Effector memory CD8-positive, alpha-beta T cell (primary cell): ENCODE measurements at regions not wholly inside any gene's neighbourhood (a gene's known extent, or its start where the extent isn't known, plus 50 kb on each side); places are given as distances from the start of the nearest gene placed in this dataset.
"Not testable (repeated sequence)": the region's sequence is repeated elsewhere in the genome, so short reads cannot be mapped to it uniquely, and the experiment has no call there.

Experiments
- ATAC-seq: fragments of 150-1000 bp; cut with Tn5 transposase; replicated peaks from 2 replicates; pipeline ENCODE4 v1.10.0; 2021; ENCODE audit warnings: mild to moderate bottlenecking, moderate library complexity
- DNase-seq, 3 experiments: peaks; one replicate each; pipeline ENCODE4 v3.0.0; 2021
- H3K27ac Mint-ChIP-seq, 2 donors: one replicate each; pipeline ENCODE4 v1.8.0; 2022; ENCODE audit warnings: mild to moderate bottlenecking in 2 of 2, mixed read lengths in 2 of 2, moderate library complexity in 2 of 2
- H3K27me3 Mint-ChIP-seq, 2 donors: one replicate each; pipeline ENCODE4 v1.8.0; 2022; ENCODE audit warnings: mixed read lengths in 2 of 2
- H3K36me3 Mint-ChIP-seq: one replicate; pipeline ENCODE4 v1.8.0; 2022; ENCODE audit warnings: mild to moderate bottlenecking, moderate library complexity, mixed read lengths; ENCODE audit not compliant: insufficient read depth
- H3K4me1 Mint-ChIP-seq, 2 donors: one replicate each; pipeline ENCODE4 v1.8.0; 2022; ENCODE audit warnings: low read depth in 2 of 2, mixed read lengths in 2 of 2
- H3K4me3 Mint-ChIP-seq, 2 donors: one replicate each; pipeline ENCODE4 v1.8.0; 2022; ENCODE audit warnings: mild to moderate bottlenecking in 2 of 2, mixed read lengths in 2 of 2, moderate library complexity in 2 of 2
- H3K9me3 Mint-ChIP-seq, 2 donors: one replicate each; pipeline ENCODE4 v1.8.0; 2022; ENCODE audit warnings: mixed read lengths in 2 of 2

- Mint-ChIP-seq H3K4me1 (peaks cover 0 to 11% of the 10 kb centered on the region in 2 donors), H3K4me3 (no peak overlapping the region), H3K27ac (no peak overlapping the region), H3K9me3 (no peaks in the 10 kb centered on the region), H3K36me3 (peaks cover 3% of the 10 kb centered on the region), H3K27me3 (no peaks in the 10 kb centered on the region)
- DNase-seq, result no peak
- ATAC-seq, result no peak
These were observed 213.5 kb downstream of the CDH26 start for GRCh38 chr20:60171738-60172137.

- DNase-seq (no peak), ATAC-seq (no peak)
- Mint-ChIP-seq H3K27me3 (no peaks in the 10 kb centered on the region), H3K4me1 (peaks cover 0 to 8% of the 10 kb centered on the region in 2 donors), H3K9me3 (no peaks in the 10 kb centered on the region), H3K4me3 (no peak overlapping the region), H3K36me3 (peaks cover 3% of the 10 kb centered on the region), H3K27ac (no peak overlapping the region)
These were observed 214.2 kb downstream of the CDH26 start for GRCh38 chr20:60172346-60172984.

- ATAC-seq (no peak), DNase-seq (no peak)
- Mint-ChIP-seq H3K4me1 (no peaks in the 10 kb centered on the region), H3K4me3 (no peak overlapping the region), H3K36me3 (no peaks in the 10 kb centered on the region), H3K27me3 (no peaks in the 10 kb centered on the region), H3K27ac (no peak overlapping the region), H3K9me3 (no peaks in the 10 kb centered on the region)
These were observed 218.9 kb downstream of the CDH26 start for GRCh38 chr20:60177080-60177479.

DNA sequence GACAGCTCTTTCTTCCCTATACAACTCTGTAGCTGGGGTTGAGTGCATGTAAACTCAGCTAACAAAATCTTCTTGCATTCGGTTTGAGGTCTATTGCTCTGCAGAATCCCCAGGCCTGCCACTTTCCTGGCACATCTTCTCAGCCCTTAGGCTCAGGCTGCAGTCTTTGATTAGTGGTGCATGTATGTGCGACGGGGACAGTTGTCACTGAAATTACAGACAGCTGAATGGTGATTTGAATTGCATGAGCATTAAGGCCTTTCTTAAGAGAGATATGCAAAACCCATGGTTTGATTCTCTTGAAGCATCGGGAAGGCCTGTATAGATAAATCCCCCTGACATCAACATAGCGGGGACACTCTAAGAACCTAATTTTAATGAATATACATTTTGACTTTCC is 222.8 kb downstream of the CDH26 start:
- no peaks in the 10 kb centered on the region for H3K9me3 Mint-ChIP-seq
- ATAC-seq, result no peak
- no peak overlapping the region for H3K27ac Mint-ChIP-seq
- H3K4me1 Mint-ChIP-seq, result no peaks in the 10 kb centered on the region
- no peak overlapping the region for H3K4me3 Mint-ChIP-seq
- H3K36me3 Mint-ChIP-seq, result no peaks in the 10 kb centered on the region
- no peak for DNase-seq
- no peaks in the 10 kb centered on the region for H3K27me3 Mint-ChIP-seq

GRCh38 chr20:60186412-60186811 is 228.2 kb downstream of the CDH26 start:
- no peak for ATAC-seq
- Mint-ChIP-seq H3K27ac (no peak overlapping the region), H3K36me3 (no peaks in the 10 kb centered on the region), H3K9me3 (no peaks in the 10 kb centered on the region), H3K4me1 (no peaks in the 10 kb centered on the region), H3K4me3 (no peak overlapping the region), H3K27me3 (no peaks in the 10 kb centered on the region)
- DNase-seq, result no peak

DNA sequence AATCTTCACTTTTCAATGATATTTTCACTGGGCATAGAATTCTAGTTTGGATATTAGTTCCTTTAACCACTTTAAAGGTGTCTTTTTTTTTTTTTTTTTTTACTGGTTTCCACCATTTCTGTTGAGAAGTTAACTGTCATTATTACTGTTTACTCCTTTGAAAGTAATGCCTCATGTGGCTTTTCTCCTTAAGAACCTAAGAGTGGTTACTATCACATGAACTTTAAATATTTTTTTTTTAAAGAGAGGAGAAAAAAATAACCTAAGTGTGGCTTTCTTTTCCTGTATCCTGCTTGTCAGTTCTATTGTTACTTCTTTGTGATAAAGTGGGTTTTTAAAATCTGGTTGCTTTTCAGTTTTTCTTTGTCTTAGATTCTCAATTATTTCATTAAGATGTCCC is 229.5 kb downstream of the CDH26 start:
- Mint-ChIP-seq H3K36me3 (no peaks in the 10 kb centered on the region), H3K9me3 (no peaks in the 10 kb centered on the region), H3K27me3 (no peaks in the 10 kb centered on the region), H3K4me3 (no peak overlapping the region), H3K4me1 (no peaks in the 10 kb centered on the region), H3K27ac (no peak overlapping the region)
- no peak for DNase-seq
- no peak for ATAC-seq

- ATAC-seq (no peak), DNase-seq (no peak)
- Mint-ChIP-seq H3K36me3 (no peaks in the 10 kb centered on the region), H3K9me3 (peaks cover 0 to 2% of the 10 kb centered on the region in 2 donors), H3K27ac (no peak overlapping the region), H3K4me3 (no peak overlapping the region), H3K4me1 (no peaks in the 10 kb centered on the region), H3K27me3 (no peaks in the 10 kb centered on the region)
These were observed 232.8 kb downstream of the CDH26 start for GRCh38 chr20:60191014-60191413.

- no peaks in the 10 kb centered on the region for H3K36me3 Mint-ChIP-seq
- no peak for DNase-seq
- peaks cover 0 to 2% of the 10 kb centered on the region in 2 donors for H3K9me3 Mint-ChIP-seq
- H3K27me3 Mint-ChIP-seq, result no peaks in the 10 kb centered on the region
- ATAC-seq, result no peak
- no peak overlapping the region for H3K27ac Mint-ChIP-seq
- H3K4me3 Mint-ChIP-seq, result no peak overlapping the region
- no peaks in the 10 kb centered on the region for H3K4me1 Mint-ChIP-seq
These were observed 234.1 kb downstream of the CDH26 start for GRCh38 chr20:60192326-60192725.

GRCh38 chr20:60199132-60199531 is 240.9 kb downstream of the CDH26 start:
- not testable (repeated sequence) for H3K27ac Mint-ChIP-seq

DNA sequence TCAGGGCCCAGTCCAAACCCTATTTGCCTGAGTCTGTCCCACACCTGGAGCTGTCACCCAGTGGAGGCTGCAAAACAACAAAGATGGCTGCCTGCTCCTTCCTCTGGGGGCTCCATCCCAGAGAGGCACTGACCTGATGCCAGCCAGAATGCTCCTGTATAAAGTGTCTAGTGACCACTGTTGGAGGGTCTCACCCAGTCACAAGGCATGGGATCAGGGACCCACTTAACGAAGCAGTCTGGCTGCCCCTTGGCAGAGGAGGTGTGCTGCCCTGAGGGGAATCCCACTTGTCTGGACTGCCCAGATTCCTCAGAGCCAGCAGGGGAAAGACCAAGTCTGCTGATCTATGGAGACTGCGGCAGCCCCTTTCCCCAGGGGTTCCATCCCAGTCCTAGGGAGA is 241.6 kb downstream of the CDH26 start:
- Mint-ChIP-seq H3K4me1 (no peaks in the 10 kb centered on the region), H3K9me3 (peaks cover 2 to 13% of the 10 kb centered on the region in 2 donors), H3K36me3 (no peaks in the 10 kb centered on the region), H3K27me3 (no peaks in the 10 kb centered on the region), H3K27ac (no peak overlapping the region), H3K4me3 (no peak overlapping the region)
- DNase-seq (no peak), ATAC-seq (no peak)

More at GRCh38 chr20:60199132-60199531, 240.9 kb downstream of the CDH26 start:
- not testable (repeated sequence) for DNase-seq, ATAC-seq, H3K4me1 Mint-ChIP-seq, H3K36me3 Mint-ChIP-seq, H3K4me3 Mint-ChIP-seq, H3K27me3 Mint-ChIP-seq
- H3K9me3 Mint-ChIP-seq, result peaks cover 2 to 13% of the 10 kb centered on the region in 2 donors

DNA sequence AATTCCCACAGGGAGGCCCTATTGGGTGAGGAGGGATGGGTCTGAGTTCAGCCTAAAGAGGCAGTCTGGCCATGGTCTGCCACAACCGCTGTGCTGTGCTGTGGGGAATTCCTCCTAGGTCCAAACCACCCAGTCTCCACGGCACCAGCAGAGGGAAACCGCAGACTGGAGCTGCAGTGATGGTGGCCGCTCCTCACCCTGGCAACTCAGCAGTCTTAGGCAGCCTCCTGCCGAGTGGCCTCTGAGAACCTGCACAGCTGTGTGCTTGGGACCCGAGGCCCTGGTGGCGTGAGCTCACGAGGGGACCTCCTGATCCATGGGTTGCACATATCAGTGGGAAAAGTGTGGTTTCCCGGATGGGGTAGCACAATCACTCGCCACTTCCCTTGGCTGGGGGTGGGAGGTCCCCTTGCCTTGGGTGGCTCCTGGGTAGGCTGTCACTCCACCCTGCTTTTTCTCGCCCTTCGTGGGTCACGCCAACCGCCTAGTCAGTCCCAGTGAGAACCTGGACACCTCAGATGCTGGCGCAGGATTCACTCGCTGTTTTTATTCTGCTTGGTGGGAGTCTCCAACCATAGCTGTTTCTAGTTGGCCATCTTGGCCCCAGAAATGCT is 242.2 kb downstream of the CDH26 start:
- Mint-ChIP-seq H3K27me3 (no peaks in the 10 kb centered on the region), H3K4me3 (no peak overlapping the region), H3K27ac (no peak overlapping the region), H3K36me3 (no peaks in the 10 kb centered on the region), H3K4me1 (no peaks in the 10 kb centered on the region), H3K9me3 (peaks cover 2 to 13% of the 10 kb centered on the region in 2 donors)
- ATAC-seq (no peak), DNase-seq (no peak)

- H3K4me3 Mint-ChIP-seq, result no peak overlapping the region
- no peaks in the 10 kb centered on the region for H3K4me1 Mint-ChIP-seq
- no peaks in the 10 kb centered on the region for H3K36me3 Mint-ChIP-seq
- no peaks in the 10 kb centered on the region for H3K27me3 Mint-ChIP-seq
- no peak overlapping the region for H3K27ac Mint-ChIP-seq
- DNase-seq (no peak), ATAC-seq (no peak)
- H3K9me3 Mint-ChIP-seq, result peaks cover 0 to 13% of the 10 kb centered on the region in 2 donors
These were observed 243.1 kb downstream of the CDH26 start for GRCh38 chr20:60201198-60201835.

- Mint-ChIP-seq H3K9me3 (peaks cover 0 to 13% of the 10 kb centered on the region in 2 donors), H3K4me1 (no peaks in the 10 kb centered on the region), H3K36me3 (peaks cover 3% of the 10 kb centered on the region), H3K27me3 (no peaks in the 10 kb centered on the region), H3K27ac (no peak overlapping the region), H3K4me3 (no peak overlapping the region)
- no peak for DNase-seq
- no peak for ATAC-seq
These were observed 243.8 kb downstream of the CDH26 start for GRCh38 chr20:60202046-60202445.

- Mint-ChIP-seq H3K9me3 (peaks cover 0 to 9% of the 10 kb centered on the region in 2 donors), H3K4me3 (no peak overlapping the region), H3K27me3 (no peaks in the 10 kb centered on the region), H3K36me3 (peaks cover 3% of the 10 kb centered on the region), H3K27ac (peak overlapping the region in 1 of 2 donors; percentile 20), H3K4me1 (no peaks in the 10 kb centered on the region)
- ATAC-seq (no peak), DNase-seq (no peak)
These were observed 245.2 kb downstream of the CDH26 start for GRCh38 chr20:60203451-60203850.
